ENCODE measurements at regions not wholly inside any gene's neighbourhood (a gene's known extent, or its start where the extent isn't known, plus 50 kb on each side); places are given as distances from the start of the nearest gene placed in this dataset.

- DNase-seq, result no peak
Measured at GRCh38 chr3:25000971-25001591, 427.0 kb upstream of the RARB start.

DNA sequence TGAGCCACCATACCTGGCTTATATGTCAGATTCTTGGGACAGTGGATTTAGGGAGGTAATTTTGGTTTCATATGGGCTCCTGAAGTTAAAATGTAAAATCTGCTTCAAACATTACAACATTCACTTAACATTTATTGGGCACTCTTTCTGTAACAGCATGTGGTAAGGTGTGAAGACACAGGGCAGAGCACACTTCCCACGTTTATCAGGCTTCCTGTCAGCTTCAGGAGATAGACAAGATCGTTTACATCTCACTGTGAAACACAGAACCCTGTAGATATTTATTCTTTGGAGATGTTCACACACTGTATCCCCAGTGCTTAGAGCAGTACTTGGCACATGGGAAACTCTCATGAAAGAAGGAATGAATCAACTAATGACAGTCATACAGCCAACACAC is 426.0 kb upstream of the RARB start:
- DNase-seq, result no peak
- intact Hi-C loops (cut with DNase I), result no loop called here

More at GRCh38 chr3:25000971-25001591, 427.0 kb upstream of the RARB start:
- intact Hi-C loops (cut with DNase I), result no loop called here

DNA sequence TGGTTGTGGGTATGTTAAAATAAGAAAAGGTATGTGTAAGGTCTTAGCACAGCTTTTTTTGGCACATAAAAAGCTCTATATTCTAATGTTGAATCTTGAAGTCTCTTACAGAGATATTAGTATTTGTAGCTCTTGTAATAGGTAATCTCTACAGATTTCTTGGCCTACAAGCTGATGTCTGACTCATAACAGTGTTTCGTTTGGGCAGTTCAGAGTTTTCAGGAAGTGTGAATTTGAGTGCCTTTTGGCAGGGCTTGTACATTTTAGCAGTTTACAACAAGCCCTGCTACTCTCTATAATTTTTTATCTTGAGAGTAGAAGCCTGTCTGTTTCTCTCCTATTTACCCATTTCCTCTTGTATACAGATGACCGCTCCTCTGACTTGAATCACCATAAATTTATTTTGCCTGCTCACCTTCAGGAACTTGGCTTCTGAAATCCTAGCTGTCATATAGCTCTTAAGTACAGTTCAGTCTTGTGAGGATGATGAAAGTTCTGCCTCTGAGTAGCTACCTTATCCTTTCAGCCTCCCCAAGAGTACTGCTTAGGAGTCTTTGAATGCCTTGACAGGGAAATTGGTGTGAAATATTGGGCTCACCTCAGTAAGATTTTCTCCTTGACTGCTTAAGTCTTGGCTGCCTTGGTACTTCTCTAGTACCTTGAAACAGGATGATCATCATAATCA is 419.9 kb upstream of the RARB start:
- no peak for DNase-seq
- intact Hi-C loops (cut with DNase I), result no loop called here

DNA sequence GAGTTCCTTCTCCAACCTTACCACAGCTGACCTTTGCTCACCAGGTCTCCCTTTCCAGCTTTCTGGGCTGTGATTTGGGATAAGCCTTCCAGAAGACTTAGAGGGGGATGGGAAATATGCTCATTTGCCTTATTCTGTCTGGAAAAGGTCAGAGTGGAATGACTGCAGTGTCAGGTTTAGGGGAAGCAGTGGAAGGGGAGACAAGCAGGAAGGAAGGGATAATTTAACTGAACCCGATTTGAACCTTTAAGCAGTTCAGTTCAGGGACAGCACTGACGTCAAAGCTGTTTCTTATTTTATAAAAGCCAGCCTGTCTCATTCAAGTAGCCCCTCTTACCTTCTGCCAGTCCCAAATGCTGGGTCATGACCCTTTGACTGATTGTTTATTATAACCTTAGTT is 418.4 kb upstream of the RARB start:
- no peak for DNase-seq
- intact Hi-C loops (cut with DNase I), result no loop called here

DNA sequence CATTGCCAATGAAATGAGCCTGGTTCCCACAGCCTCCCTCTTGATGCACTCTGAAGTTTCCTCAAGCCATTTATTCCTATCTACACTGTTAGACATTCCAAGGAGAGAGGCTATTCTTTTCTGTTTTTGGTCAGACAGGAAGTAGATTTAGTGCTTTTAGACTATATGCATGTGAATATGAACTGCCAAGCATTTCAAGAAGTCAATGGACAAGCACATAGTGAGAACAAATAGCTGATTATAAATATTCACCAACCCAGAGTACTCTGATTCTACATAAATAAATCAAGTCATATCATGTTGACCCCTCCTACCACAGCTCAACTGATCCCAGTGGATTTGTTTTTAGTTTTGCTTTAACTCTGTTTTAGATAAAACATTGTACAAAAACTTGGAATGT is 412.5 kb upstream of the RARB start:
- DNase-seq, result no peak
- intact Hi-C loops (cut with DNase I), result no loop called here

GRCh38 chr3:25018909-25019308 is 409.2 kb upstream of the RARB start:
- DNase-seq, result no peak
- intact Hi-C loops (cut with DNase I), result no loop called here

GRCh38 chr3:25019506-25019905 is 408.6 kb upstream of the RARB start:
- intact Hi-C loops (cut with DNase I), result no loop called here
- DNase-seq, result peak in 11 of 42 donors; percentile 13 to 57 (median 19)

DNA sequence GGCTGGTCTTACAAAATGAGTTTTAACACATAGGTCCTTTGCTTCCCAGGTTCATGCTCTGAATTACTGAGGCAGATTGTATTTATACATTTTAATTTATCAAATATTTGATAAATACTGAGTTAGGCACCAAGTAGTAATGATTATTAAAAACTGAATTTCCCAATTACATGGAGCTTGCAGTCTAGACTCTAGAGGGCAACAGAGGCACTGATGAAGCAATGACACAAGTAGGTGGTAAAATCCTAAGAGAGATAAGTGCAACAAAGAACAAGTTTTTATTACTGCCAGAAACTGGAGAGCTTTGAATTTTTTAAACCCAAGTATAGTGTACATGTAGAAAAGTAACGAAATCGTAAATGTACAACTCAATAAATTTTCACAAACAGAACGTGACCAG is 406.2 kb upstream of the RARB start:
- intact Hi-C loops (cut with DNase I), result no loop called here
- DNase-seq, result peak in 8 of 42 donors; percentile 3 to 47 (median 23)

DNA sequence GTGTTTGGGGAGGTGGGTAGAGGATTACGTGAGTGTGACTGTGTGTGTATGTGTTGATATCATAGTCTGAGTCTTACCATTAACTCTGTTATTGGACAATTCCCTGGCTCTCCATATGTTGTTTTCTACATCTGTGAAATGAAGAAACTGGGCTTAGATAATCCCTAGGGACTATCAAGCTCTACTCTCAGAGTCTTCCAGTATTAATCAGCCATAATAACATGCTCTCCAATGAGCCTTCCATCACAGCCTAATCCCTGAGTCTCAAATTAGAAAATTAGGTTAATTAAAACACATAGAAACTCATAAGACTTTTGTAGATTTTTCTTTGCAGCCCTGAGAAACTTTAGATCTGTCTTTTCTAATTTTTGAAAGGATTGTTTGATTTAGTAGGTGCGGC is 404.2 kb upstream of the RARB start:
- intact Hi-C loops (cut with DNase I), result no loop called here
- no peak for DNase-seq

- intact Hi-C loops (cut with DNase I), result no loop called here
Measured at GRCh38 chr3:25025236-25025635, 402.8 kb upstream of the RARB start.

GRCh38 chr3:25027650-25028049 is 400.4 kb upstream of the RARB start:
- peak in 5 of 42 donors; percentile 14 to 41 (median 24) for DNase-seq
- intact Hi-C loops (cut with DNase I), result no loop called here

More at GRCh38 chr3:25025236-25025635, 402.8 kb upstream of the RARB start:
- DNase-seq, result no peak

GRCh38 chr3:25029820-25030219 is 398.2 kb upstream of the RARB start:
- intact Hi-C loops (cut with DNase I), result no loop called here
- no peak for DNase-seq

DNA sequence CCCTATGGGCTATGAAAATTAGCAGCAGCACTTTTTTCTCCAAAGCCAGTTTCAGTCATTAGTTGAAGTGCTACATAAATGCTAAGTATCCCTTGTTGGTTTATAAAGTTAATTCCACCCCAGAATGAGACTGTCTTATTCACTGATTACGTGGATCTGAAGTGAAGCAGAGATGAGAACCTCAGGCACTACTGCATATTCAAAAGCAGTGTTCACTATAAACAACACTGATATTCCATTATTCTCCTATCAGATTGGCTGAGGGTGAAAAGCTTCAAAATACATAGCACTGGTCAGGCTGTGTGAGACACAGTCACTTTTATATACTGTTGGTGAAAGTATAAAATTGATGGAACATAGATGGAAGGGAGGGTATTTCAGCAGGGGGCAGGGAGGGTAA is 395.7 kb upstream of the RARB start:
- DNase-seq, result no peak
- intact Hi-C loops (cut with DNase I), result no loop called here

DNA sequence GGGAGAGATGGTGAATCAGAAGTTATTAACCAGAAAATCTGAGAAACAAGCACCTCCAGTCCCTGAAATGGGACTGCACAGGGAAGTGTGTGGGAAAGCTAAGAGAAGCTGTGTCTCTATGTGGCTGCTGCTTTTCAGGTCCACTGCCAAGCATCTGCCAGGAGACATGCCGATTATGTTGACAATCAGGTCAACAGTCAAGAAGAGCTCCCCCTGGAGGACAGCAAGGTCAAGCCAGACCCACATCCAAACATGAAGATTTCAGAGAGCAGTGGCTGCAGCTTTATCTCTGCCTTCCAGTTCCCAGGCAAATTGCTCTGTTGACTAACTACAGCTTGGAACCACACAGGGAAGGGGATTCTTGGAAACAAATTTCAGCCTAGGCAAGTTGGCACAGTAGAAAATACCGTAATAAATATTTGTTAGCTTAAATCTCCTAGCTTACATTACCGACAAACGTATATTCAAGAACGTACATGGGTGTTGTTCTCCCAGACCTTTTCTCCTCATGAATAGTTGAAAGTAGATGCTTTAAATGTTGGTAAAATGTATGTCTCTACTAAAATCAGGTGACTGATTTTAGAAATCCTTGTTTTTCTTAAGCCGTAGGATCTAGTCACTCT is 394.5 kb upstream of the RARB start:
- intact Hi-C loops (cut with DNase I), result no loop called here
- peak; percentile 11 to 83 (median 59) for DNase-seq

- DNase-seq, result no peak
- intact Hi-C loops (cut with DNase I), result no loop called here
Measured at GRCh38 chr3:25035526-25035925, 392.5 kb upstream of the RARB start.

GRCh38 chr3:25036633-25037032 is 391.4 kb upstream of the RARB start:
- no peak for DNase-seq
- intact Hi-C loops (cut with DNase I), result no loop called here

- no peak for DNase-seq
- intact Hi-C loops (cut with DNase I), result no loop called here
Measured at GRCh38 chr3:25037049-25037547, 391.0 kb upstream of the RARB start.

GRCh38 chr3:25038271-25038670 is 389.8 kb upstream of the RARB start:
- intact Hi-C loops (cut with DNase I), result no loop called here
- no peak for DNase-seq

DNA sequence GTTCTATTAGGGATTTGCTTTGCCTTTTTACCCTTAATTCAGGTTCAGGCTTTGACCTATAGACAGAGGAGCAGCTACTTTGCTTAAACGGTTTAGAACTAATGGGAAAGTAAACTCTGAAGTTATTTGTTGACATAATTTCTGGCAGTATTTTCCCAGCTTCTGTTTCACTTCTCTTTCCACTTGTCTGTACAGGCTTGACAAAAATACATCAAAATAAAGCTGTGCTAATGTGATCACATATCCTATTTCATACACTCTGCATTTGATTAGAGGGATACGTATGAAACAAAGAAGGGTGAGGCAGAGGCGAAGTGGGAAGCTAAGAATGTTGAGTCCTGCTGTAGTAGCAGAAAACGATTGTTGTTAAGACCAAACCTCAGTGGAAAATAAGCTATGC is 389.1 kb upstream of the RARB start:
- DNase-seq, result no peak

GRCh38 chr3:25040748-25041147 is 387.3 kb upstream of the RARB start:
- intact Hi-C loops (cut with DNase I), result no loop called here
- DNase-seq, result no peak

More for the DNA sequence above, 389.1 kb upstream of the RARB start:
- intact Hi-C loops (cut with DNase I), result no loop called here

Data from head of caudate nucleus (tissue), 42 donors.